Psoas muscle (tissue), 7 donors: ENCODE measurements at regions not wholly inside any gene's neighbourhood (a gene's known extent, or its start where the extent isn't known, plus 50 kb on each side); places are given as distances from the start of the nearest gene placed in this dataset.

ENCODE experiments used
- ATAC-seq, 4 donors: fragments of 200-7000 bp; cut with Tn5 transposase; one replicate each; pipeline ENCODE4 v1.9.1; 2020; ENCODE audit warnings: moderate library complexity in 3 of 4, mild to moderate bottlenecking in 2 of 4
- DNase-seq, 2 donors: peaks; one replicate each; pipeline ENCODE4 v3.0.0-alpha.2; 2020
- H3K27ac ChIP-seq: fragments of 200-600 bp; one replicate; pipeline ENCODE4 v1.8.0; 2022
- H3K27me3 ChIP-seq, 3 donors: fragments of 200-600 bp in 1 of 3; one replicate each; pipeline versions ENCODE4 v1.6.1 to v1.8.0; 2013 to 2022; ENCODE audit warnings: low read length in 2 of 3, mild to moderate bottlenecking in 2 of 3, moderate library complexity in 1 of 3; ENCODE audit not compliant: insufficient read depth in 3 of 3
- H3K36me3 ChIP-seq, 2 donors: fragments of 200-600 bp in 1 of 2; one replicate each; pipeline versions ENCODE4 v1.6.1 to v1.8.0; 2013 to 2022; ENCODE audit warnings: low read depth in 1 of 2, mild to moderate bottlenecking in 1 of 2, moderate library complexity in 1 of 2; ENCODE audit not compliant: insufficient read depth in 1 of 2
- H3K4me1 ChIP-seq: fragments of 200-600 bp; one replicate; pipeline ENCODE4 v1.8.0; 2022
- H3K4me3 ChIP-seq: fragments of 200-600 bp; one replicate; pipeline ENCODE4 v1.8.0; 2022; ENCODE audit warnings: mild to moderate bottlenecking
- H3K9me3 ChIP-seq: fragments of 200-600 bp; one replicate; pipeline ENCODE4 v1.8.0; 2022
- CTCF ChIP-seq: fragments of 200-600 bp; IDR thresholded peaks from one replicate; pipeline ENCODE4 v1.8.0; 2022; ENCODE audit warnings: antibody characterized with exemption
- WGBS, 3 donors: extraction: QIAGEN DNeasy Blood & Tissue Kit; methylation state at CpG; one replicate each; pipeline versions ENCODE4 v1.1.6 to v1.1.7; 2013; 5-methylcytosine and 5-hydroxymethylcytosine counted together
- intact Hi-C, 2 donors: fragments of 100-400 bp; cut with DNase I; formaldehyde crosslinking; loops; one replicate each; pipeline versions ENCODE4 v1.11.0 to v1.14.2; 2022
- donor health status: healthy with polysubstance abuse.
- donor health status: DM: no; HTN: no; CAD: no; lungs with moderate emphysema.
- donor health status: Bipolar disorder and iron deficiency.
- donor health status: healthy.
- donor health status: DM: yes; HTN: yes; CAD: no.
- donor health status: DM: no; HTN: no; CAD: no.
- donor health status: DM: yes; HTN: yes; CAD: no.

DNA sequence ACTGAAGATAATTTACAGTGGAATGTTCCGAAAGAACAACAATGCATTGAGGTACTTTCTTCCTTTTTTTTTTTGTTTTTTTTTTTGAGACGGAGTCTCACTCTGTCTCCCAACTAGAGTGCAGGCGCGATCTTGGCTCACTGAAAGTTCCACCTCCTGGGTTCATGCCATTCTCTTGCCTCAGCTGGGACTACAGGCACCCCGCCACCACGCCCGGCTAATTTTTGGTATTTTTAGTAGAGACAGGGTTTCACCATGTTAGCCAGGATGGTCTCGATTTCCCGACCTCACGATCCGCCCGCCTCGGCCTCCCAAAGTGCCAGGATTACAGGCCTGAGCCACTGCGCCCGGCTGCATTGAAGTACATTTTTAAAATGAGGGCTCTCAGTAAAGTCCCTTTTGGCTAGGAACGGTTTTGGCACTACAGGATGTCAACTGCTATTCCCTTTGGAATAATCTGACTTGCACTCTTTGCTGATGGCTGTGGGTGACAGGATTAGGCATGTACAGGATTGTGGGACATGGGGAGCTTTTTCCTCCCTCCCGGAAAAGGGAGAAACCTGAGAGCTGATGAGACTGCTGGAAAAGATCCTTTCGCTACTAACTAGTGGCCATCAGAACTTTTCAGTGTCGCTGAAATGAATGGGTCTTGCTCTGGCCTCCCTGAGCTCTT, 56.9 kb upstream of the EDEM3 start:
- Histone ChIP-seq H3K4me1 (peaks cover 11% of the 10 kb centered on the region), H3K27ac (peak overlapping the region; percentile 79), H3K9me3 (no peaks in the 10 kb centered on the region), H3K36me3 (peaks cover 0 to 12% of the 10 kb centered on the region in 2 donors), H3K4me3 (peak overlapping the region; percentile 28), H3K27me3 (no peaks in the 10 kb centered on the region)
- 16 to 24% (median 20%) methylated on average over 18 to 19 of the region's 19 CpGs for WGBS, 3 donors
- DNase-seq (peak; percentile 67 to 81), ATAC-seq (peak; percentile 76 to 87 (median 80))
- no peak for TF ChIP-seq CTCF
- intact Hi-C loops, result no loop called here

- intact Hi-C loops, result no loop called here
- H3K36me3 ChIP-seq, result peaks cover 0 to 12% of the 10 kb centered on the region in 2 donors
These were observed 56.2 kb upstream of the EDEM3 start for GRCh38 chr1:184810735-184811343.

DNA sequence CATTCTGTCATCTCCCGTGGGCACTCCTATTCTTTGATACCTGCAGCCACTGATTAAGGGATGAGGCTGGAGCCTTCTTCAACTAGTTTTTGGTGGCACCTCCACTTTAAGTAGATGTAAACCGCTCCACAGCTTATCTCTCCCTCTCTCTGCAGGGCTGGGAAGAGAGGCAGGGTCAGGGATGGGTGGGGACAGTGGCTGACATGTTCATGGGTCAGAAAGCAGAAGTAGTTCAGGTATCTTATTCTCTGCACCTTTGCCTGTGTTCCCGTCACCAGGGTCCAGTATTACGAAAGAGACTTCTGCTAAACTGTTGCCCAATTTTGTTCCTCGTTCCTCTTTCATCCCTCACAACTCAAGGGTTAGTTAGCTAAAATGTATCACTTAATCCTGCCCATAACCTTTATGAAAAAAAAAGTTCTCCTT, 51.7 kb upstream of the EDEM3 start:
- peak in 2 of 4 donors; percentile 19 to 34 for ATAC-seq
- 69 to 88% (median 76%) methylated on average over 5 of the region's 5 CpGs for WGBS, 3 donors
- TF ChIP-seq CTCF, result no peak
- Histone ChIP-seq H3K36me3 (peaks cover 0 to 12% of the 10 kb centered on the region in 2 donors), H3K4me1 (peaks cover 42% of the 10 kb centered on the region), H3K27me3 (no peaks in the 10 kb centered on the region), H3K9me3 (no peaks in the 10 kb centered on the region), H3K27ac (peak overlapping the region; percentile 84), H3K4me3 (no peak overlapping the region)
- no peak for DNase-seq
- intact Hi-C loops, result loop anchor here (1.0 to 5.0 kb wide), 2 partner anchors 81 to 176 kb away; no protein-coding TSS in a partner anchor

More at GRCh38 chr1:184810735-184811343, 56.2 kb upstream of the EDEM3 start:
- WGBS, 3 donors, result 60 to 76% (median 63%) methylated on average over 11 of the region's 11 CpGs
- Histone ChIP-seq H3K4me3 (peak overlapping the region; percentile 28), H3K9me3 (no peaks in the 10 kb centered on the region), H3K4me1 (peaks cover 14% of the 10 kb centered on the region), H3K27ac (peak overlapping the region; percentile 79), H3K27me3 (no peaks in the 10 kb centered on the region)
- DNase-seq (no peak), ATAC-seq (peak in 2 of 4 donors; percentile 30 to 51)
- no peak for TF ChIP-seq CTCF

DNA sequence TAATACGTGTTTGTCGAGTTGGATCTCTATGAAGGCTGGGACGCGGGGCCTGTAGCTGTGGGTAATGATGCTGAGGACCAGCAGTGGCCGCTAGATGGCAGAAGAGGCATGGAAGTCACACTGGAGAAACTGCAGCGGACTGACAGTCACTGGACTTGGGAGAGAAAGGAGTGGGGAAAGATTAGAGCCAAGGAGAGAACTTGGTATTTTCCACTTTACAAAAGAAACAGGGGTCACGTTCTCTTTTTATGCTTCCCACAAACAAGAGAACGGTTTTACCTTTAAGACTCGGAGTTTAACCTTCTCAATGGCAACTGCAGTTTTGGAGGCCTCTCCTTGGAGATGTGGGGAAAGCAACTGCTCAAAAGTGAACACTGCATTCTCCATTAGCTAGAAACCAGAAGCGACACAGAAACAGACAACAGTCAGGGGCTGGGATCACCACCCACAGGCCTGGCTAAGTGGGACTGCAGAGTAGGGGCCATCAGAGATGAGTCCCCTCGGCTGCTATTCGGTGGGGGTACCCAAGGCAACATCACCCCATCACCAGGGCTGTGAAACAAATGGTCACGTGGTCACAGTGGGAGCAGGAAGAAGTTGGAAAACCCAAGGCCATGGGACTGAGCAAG, 51.1 kb upstream of the EDEM3 start:
- Histone ChIP-seq H3K27ac (peak overlapping the region; percentile 84), H3K27me3 (no peaks in the 10 kb centered on the region), H3K36me3 (peaks cover 0 to 12% of the 10 kb centered on the region in 2 donors), H3K9me3 (no peaks in the 10 kb centered on the region), H3K4me3 (no peak overlapping the region), H3K4me1 (peaks cover 47% of the 10 kb centered on the region)
- peak; percentile 79 to 89 (median 80) for ATAC-seq
- peak; percentile 94 for TF ChIP-seq CTCF
- intact Hi-C loops, result loop anchor here (1.0 to 5.0 kb wide), 3 partner anchors 82 to 177 kb away; partner anchors contain the start of gene NIBAN1 (in 1 of the 2)
- 24 to 30% (median 26%) methylated on average over 13 of the region's 13 CpGs for WGBS, 3 donors
- DNase-seq, result peak; percentile 89 to 93
